ENCODE measurements at regions not wholly inside any gene's neighbourhood (a gene's known extent, or its start where the extent isn't known, plus 50 kb on each side); places are given as distances from the start of the nearest gene placed in this dataset.

- no peaks in the 10 kb centered on the region; the same call in 1 of the 2 replicates for H3K9me3 ChIP-seq (ENCODE audit: control insufficient read depth, insufficient read depth, low read length)
- no peak for DNase-seq (ENCODE audit: low read depth, low spot score)
- H3K27ac ChIP-seq (ENCODE audit: low read depth, low read length) = no peak overlapping the region
- H3K27me3 ChIP-seq (ENCODE audit: control insufficient read depth, insufficient read depth, low read length) = no peaks in the 10 kb centered on the region
- no peak for TF ChIP-seq CTCF (IDR thresholded peaks at IDR 0.05; ENCODE audit: low read depth, low read length)
- POLR2A ChIA-PET = no interaction called here
- CTCF ChIA-PET = no interaction called here
- H3K4me3 ChIP-seq (ENCODE audit: low read depth, low read length) = no peak overlapping the region
These were observed 595.0 kb upstream of the LRRC4C start for GRCh38 chr11:42054351-42054900.

DNA sequence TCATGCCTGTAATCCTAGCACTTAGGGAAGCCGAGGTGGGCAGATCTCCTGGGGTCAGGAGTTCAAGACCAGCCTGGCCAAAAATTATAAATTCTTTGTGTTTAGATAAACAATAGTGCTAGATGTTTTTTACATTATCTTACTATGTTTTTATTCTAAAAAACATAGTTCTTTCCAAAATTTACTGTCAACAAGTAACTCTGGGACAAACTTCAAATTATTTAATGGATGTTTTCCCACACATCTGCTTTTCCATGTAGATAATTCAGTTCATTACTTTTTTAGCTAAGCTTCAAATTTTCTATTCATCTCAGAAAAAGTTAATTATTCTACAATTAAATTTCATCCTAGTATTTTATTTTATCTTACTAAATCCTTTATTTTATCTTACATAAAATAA lies 596.2 kb upstream of the LRRC4C start:
- H3K4me3 ChIP-seq (ENCODE audit: low read depth, low read length) = no peak overlapping the region
- ChIA-PET CTCF (no interaction called here), POLR2A (no interaction called here)
- no peak for TF ChIP-seq CTCF (IDR thresholded peaks at IDR 0.05; ENCODE audit: low read depth, low read length)
- H3K27ac ChIP-seq (ENCODE audit: low read depth, low read length) = no peak overlapping the region
- DNase-seq (ENCODE audit: low read depth, low spot score) = no peak
- no peaks in the 10 kb centered on the region for H3K9me3 ChIP-seq (ENCODE audit: control insufficient read depth, insufficient read depth, low read length)
- no peaks in the 10 kb centered on the region for H3K27me3 ChIP-seq (ENCODE audit: control insufficient read depth, insufficient read depth, low read length)

- no peaks in the 10 kb centered on the region for H3K9me3 ChIP-seq (ENCODE audit: control insufficient read depth, insufficient read depth, low read length)
These were observed 599.3 kb upstream of the LRRC4C start for GRCh38 chr11:42058794-42059193.

GRCh38 chr11:42065199-42065598 lies 605.7 kb upstream of the LRRC4C start:
- CTCF ChIA-PET = no interaction called here

More at GRCh38 chr11:42058794-42059193, 599.3 kb upstream of the LRRC4C start:
- no peak overlapping the region for H3K27ac ChIP-seq (ENCODE audit: low read depth, low read length)
- POLR2A ChIA-PET = no interaction called here
- CTCF ChIA-PET = no interaction called here
- no peak overlapping the region for H3K4me3 ChIP-seq (ENCODE audit: low read depth, low read length)
- no peak for DNase-seq (ENCODE audit: low read depth, low spot score)
- no peak for TF ChIP-seq CTCF (IDR thresholded peaks at IDR 0.05; ENCODE audit: low read depth, low read length)
- H3K27me3 ChIP-seq (ENCODE audit: control insufficient read depth, insufficient read depth, low read length) = no peaks in the 10 kb centered on the region

GRCh38 chr11:42066113-42066512 lies 606.7 kb upstream of the LRRC4C start:
- Histone ChIP-seq H3K27ac (ENCODE audit: low read depth, low read length) (no peak overlapping the region), H3K27me3 (ENCODE audit: control insufficient read depth, insufficient read depth, low read length) (no peaks in the 10 kb centered on the region), H3K4me3 (ENCODE audit: low read depth, low read length) (no peak overlapping the region), H3K9me3 (ENCODE audit: control insufficient read depth, insufficient read depth, low read length) (peaks cover 10% of the 10 kb centered on the region)
- no peak for DNase-seq (ENCODE audit: low read depth, low spot score)
- POLR2A ChIA-PET = no interaction called here
- CTCF ChIA-PET = no interaction called here
- TF ChIP-seq CTCF (IDR thresholded peaks at IDR 0.05; ENCODE audit: low read depth, low read length) = no peak

More at GRCh38 chr11:42065199-42065598, 605.7 kb upstream of the LRRC4C start:
- TF ChIP-seq CTCF (IDR thresholded peaks at IDR 0.05; ENCODE audit: low read depth, low read length) = no peak
- no peak overlapping the region for H3K27ac ChIP-seq (ENCODE audit: low read depth, low read length)
- no peaks in the 10 kb centered on the region for H3K27me3 ChIP-seq (ENCODE audit: control insufficient read depth, insufficient read depth, low read length)
- H3K4me3 ChIP-seq (ENCODE audit: low read depth, low read length) = no peak overlapping the region
- POLR2A ChIA-PET = no interaction called here
- no peak for DNase-seq (ENCODE audit: low read depth, low spot score)
- peaks cover 8% of the 10 kb centered on the region for H3K9me3 ChIP-seq (ENCODE audit: control insufficient read depth, insufficient read depth, low read length)
